ENCODE measurements at regions not wholly inside any gene's neighbourhood (a gene's known extent, or its start where the extent isn't known, plus 50 kb on each side); places are given as distances from the start of the nearest gene placed in this dataset.

GRCh38 chr7:36777855-36778254, 53.6 kb upstream of the AOAH start:
- TF ChIP-seq CTCF (conservative IDR thresholded peaks at IDR 0.05) = no peak
- no peaks in the 10 kb centered on the region for H3K27me3 Mint-ChIP-seq (ENCODE audit: low read depth)
- H3K4me3 Mint-ChIP-seq = no peak overlapping the region
- H3K4me1 Mint-ChIP-seq = peaks cover 6% of the 10 kb centered on the region
- H3K9me3 Mint-ChIP-seq = no peaks in the 10 kb centered on the region
- DNase-seq (ENCODE audit: low read depth, low spot score) = no peak
- H3K36me3 Mint-ChIP-seq (ENCODE audit: low read depth) = no peaks in the 10 kb centered on the region
- no peak overlapping the region for H3K27ac Mint-ChIP-seq (ENCODE audit: unreplicated experiment)

- no peaks in the 10 kb centered on the region for H3K9me3 Mint-ChIP-seq
- H3K4me1 Mint-ChIP-seq = peaks cover 6% of the 10 kb centered on the region
- TF ChIP-seq CTCF (conservative IDR thresholded peaks at IDR 0.05) = no peak
- H3K4me3 Mint-ChIP-seq = no peak overlapping the region
- no peaks in the 10 kb centered on the region for H3K36me3 Mint-ChIP-seq (ENCODE audit: low read depth)
- no peak for DNase-seq (ENCODE audit: low read depth, low spot score)
- H3K27ac Mint-ChIP-seq (ENCODE audit: unreplicated experiment) = no peak overlapping the region
- H3K27me3 Mint-ChIP-seq (ENCODE audit: low read depth) = no peaks in the 10 kb centered on the region
These were observed 52.8 kb upstream of the AOAH start for GRCh38 chr7:36777062-36777461.

GRCh38 chr7:36775676-36776075, 51.4 kb upstream of the AOAH start:
- Mint-ChIP-seq H3K27ac (ENCODE audit: unreplicated experiment) (no peak overlapping the region), H3K4me3 (no peak overlapping the region), H3K4me1 (no peaks in the 10 kb centered on the region), H3K36me3 (ENCODE audit: low read depth) (no peaks in the 10 kb centered on the region), H3K9me3 (no peaks in the 10 kb centered on the region), H3K27me3 (ENCODE audit: low read depth) (no peaks in the 10 kb centered on the region)
- no peak for DNase-seq (ENCODE audit: low read depth, low spot score)
- no peak for TF ChIP-seq CTCF (conservative IDR thresholded peaks at IDR 0.05)

- Mint-ChIP-seq H3K4me1 (no peaks in the 10 kb centered on the region), H3K36me3 (ENCODE audit: low read depth) (no peaks in the 10 kb centered on the region), H3K9me3 (no peaks in the 10 kb centered on the region), H3K27ac (ENCODE audit: unreplicated experiment) (no peak overlapping the region), H3K27me3 (ENCODE audit: low read depth) (no peaks in the 10 kb centered on the region), H3K4me3 (no peak overlapping the region)
- DNase-seq (ENCODE audit: low read depth, low spot score) = no peak
- no peak for TF ChIP-seq CTCF (conservative IDR thresholded peaks at IDR 0.05)
These were observed 50.8 kb upstream of the AOAH start for GRCh38 chr7:36775061-36775620.
